Motor neuron (in vitro differentiated cells): ENCODE measurements at regions not wholly inside any gene's neighbourhood (a gene's known extent, or its start where the extent isn't known, plus 50 kb on each side); places are given as distances from the start of the nearest gene placed in this dataset.

Experiments used
- ATAC-seq, 8 experiments: fragments of 200-7000 bp; cut with Tn5 transposase; replicated peaks in 6 of 8; 2 replicates each; pipeline ENCODE4 v1.8.0; 2021; ENCODE audit warnings: mild to moderate bottlenecking in 8 of 8, moderate library complexity in 8 of 8
- H3K27ac ChIP-seq, 2 donors: fragments of 250-450 bp; sonication (Bioruptor Pico); 2 replicates each; pipeline ENCODE4 v1.9.0; 2021; ENCODE audit warnings: antibody characterized with exemption in 2 of 2, mild to moderate bottlenecking in 2 of 2, moderate library complexity in 1 of 2
- H3K4me1 ChIP-seq, 2 donors: fragments of 250-450 bp; sonication (Bioruptor Pico); replicated peaks in 1 of 2; 2 replicates each; pipeline ENCODE4 v1.6.1; 2021; ENCODE audit warnings: antibody characterized with exemption in 2 of 2, mild to moderate bottlenecking in 2 of 2, moderate library complexity in 1 of 2
- H3K4me3 ChIP-seq, 5 donors: fragments of 250-450 bp; sonication (Bioruptor Pico); 2 replicates each; pipeline ENCODE4 v1.9.0; 2021; ENCODE audit warnings: antibody characterized with exemption in 5 of 5, mild to moderate bottlenecking in 5 of 5, moderate library complexity in 4 of 5
- WGBS, 10 experiments: fragments of 450-650 bp; shearing (Covaris generic); methylation state at CpG; one replicate each; pipeline ENCODE4 v1.0.0; 2022; 5-methylcytosine and 5-hydroxymethylcytosine counted together
- in situ Hi-C, 9 experiments: fragments of 400-800 bp; cut with MboI; loops; one replicate each; pipeline ENCODE4 v1.15.0; 2021; ENCODE audit warnings: low sequenced_read_pairs in 9 of 9, low pct_unique_long_range_greater_than_20kb in 2 of 9; ENCODE audit not compliant: unreplicated experiment in 9 of 9

DNA sequence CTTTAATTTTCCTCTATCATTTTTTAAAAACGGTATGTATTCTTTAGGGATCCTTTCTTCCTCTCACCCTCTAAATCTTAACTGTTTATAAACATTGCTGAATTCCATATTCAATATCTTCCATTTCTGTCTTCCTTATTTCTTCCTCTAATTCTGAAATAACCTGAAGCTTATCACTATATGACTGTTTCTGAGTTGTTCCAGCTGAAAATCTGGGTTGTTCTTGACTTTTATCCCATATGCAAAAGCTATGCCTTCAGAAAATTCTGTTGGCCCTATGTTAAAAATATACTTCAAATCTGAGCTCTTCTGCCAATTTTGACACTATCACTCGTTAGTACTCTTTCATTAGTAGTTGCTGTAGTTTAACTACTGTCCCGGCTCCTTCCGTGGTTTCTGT is 970.3 kb downstream of the BCL11B start:
- WGBS, 10 experiments, result 23 to 96% (median 78%) methylated on average over 2 to 4 of the region's 4 CpGs; no CpG with 5 or more reads in 1 of the 10 experiments
- Histone ChIP-seq H3K27ac (no peak overlapping the region), H3K4me1 (no peaks in the 10 kb centered on the region), H3K4me3 (no peak overlapping the region)
- in situ Hi-C loops, result no loop called here
- no peak for ATAC-seq

DNA sequence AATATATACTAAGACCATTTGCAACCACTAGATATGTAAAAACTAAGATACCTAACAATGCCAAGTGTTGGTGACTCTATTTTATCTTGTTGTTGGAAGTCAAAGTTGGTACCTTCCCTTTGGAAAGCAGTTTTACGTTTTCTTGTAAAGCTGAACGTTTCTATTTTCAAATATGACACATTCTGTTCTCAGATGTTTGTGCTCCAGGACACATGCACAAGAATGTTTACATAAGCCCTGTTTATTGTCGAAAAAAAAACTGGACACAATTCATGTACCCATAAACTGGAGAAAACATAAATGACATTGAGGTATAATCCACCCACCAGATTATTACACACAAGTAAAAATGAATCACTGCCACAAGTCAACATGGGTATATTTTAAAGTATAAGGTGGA is 967.4 kb downstream of the BCL11B start:
- Histone ChIP-seq H3K4me3 (no peak overlapping the region), H3K27ac (no peak overlapping the region), H3K4me1 (no peaks in the 10 kb centered on the region)
- no peak for ATAC-seq
- WGBS, 10 experiments, result 0 to 86% (median 76%) methylated on average over 1 to 3 of the region's 3 CpGs
- in situ Hi-C loops, result no loop called here

DNA sequence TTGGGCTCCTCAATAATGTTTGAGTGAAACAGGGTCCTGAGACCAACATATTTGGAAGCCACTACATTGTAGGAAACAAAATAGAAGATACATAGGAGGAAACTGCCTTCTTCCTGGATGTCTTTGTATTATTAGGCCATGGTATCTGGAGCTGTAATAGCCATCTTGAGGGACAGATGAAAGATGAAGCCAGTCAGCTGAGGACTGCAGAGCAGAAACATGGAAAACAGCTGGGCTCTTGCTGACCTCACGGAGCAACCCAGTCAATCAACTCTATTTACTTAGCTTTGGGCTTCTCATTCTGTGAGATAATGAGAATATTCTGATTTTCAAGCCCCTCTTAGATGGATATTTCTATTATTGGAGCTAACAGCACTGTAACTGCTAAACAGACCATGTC is 962.4 kb downstream of the BCL11B start:
- H3K4me3 ChIP-seq, result no peak overlapping the region
- ATAC-seq, result no peak
- no peaks in the 10 kb centered on the region for H3K4me1 ChIP-seq
- H3K27ac ChIP-seq, result no peak overlapping the region
- in situ Hi-C loops, result no loop called here
- WGBS, 10 experiments, result 20 to 89% (median 83%) methylated on average over 1 of the region's 1 CpG; no CpG with 5 or more reads in 6 of the 10 experiments

DNA sequence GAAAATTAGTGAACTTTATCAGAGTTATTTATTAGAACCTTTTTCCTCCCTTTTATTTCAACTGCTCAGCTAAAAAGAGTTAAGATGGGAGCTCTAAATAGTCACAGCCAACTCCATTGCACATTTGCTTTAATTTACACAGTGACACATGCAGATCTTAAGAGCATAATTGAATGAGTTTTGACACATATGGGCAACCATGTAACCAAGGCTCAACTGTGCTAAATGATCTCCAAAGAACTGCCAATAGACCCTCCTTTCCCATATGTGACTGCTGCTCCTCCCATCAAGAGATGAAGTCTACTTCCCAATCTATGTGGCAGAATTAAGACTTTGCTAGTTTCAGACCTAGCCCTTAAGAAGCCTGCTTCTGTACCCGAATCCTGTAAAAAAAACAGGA is 960.0 kb downstream of the BCL11B start:
- H3K27ac ChIP-seq, result no peak overlapping the region
- no peaks in the 10 kb centered on the region for H3K4me1 ChIP-seq
- in situ Hi-C loops, result no loop called here
- 0 to 100% (median 66%) methylated on average over 1 of the region's 1 CpG; no CpG with 5 or more reads in 4 of the 10 experiments for WGBS, 10 experiments
- H3K4me3 ChIP-seq, result no peak overlapping the region
- no peak for ATAC-seq

DNA sequence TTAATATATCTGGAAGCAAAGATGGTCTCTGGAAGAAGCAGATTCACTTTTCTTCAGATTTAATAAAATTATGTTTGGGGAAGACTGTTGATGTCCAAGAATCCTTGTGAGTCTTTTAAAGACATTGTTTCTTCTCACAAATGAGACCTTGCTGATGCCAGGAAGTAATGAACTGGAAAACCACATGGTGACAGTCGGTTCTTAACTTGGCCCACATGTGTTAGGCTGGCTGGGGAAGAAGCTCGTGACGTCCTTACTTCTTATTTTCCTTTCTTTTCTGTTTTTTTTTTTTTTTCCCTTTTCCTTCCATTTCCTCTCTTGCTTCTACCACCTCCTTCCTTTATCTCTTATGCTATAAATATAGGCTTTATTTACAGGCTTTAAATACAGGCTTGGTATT is 950.2 kb downstream of the BCL11B start:
- WGBS, 10 experiments, result 0 to 83% (median 65%) methylated on average over 1 to 3 of the region's 3 CpGs
- in situ Hi-C loops, result no loop called here
- ATAC-seq, result no peak
- no peak overlapping the region for H3K27ac ChIP-seq
- H3K4me3 ChIP-seq, result no peak overlapping the region
- H3K4me1 ChIP-seq, result no peaks in the 10 kb centered on the region

DNA sequence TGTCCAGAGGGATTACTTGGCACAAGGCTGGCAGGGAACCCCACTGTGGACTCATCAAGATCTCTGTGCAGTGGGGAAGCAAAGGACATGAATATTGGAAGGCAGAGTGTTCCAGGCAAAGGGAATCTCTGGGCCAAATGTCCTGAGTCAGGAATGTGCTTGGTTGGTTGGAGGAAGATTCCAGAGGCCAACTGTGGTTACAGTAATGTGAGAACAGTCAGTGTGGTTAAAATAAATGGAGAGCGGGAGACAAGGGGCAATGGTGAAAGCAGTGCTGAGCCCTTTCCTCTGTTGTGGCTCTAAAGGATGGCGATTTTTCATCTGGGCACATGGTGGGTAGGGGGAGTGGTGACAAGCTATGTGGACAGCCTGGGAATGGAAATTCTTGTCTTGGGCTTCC is 948.2 kb downstream of the BCL11B start:
- H3K27ac ChIP-seq, result no peak overlapping the region
- in situ Hi-C loops, result no loop called here
- ATAC-seq, result no peak
- WGBS, 10 experiments, result 80 to 100% (median 80%) methylated on average over 1 of the region's 2 CpGs; no CpG with 5 or more reads in 7 of the 10 experiments
- H3K4me3 ChIP-seq, result no peak overlapping the region
- H3K4me1 ChIP-seq, result no peaks in the 10 kb centered on the region

DNA sequence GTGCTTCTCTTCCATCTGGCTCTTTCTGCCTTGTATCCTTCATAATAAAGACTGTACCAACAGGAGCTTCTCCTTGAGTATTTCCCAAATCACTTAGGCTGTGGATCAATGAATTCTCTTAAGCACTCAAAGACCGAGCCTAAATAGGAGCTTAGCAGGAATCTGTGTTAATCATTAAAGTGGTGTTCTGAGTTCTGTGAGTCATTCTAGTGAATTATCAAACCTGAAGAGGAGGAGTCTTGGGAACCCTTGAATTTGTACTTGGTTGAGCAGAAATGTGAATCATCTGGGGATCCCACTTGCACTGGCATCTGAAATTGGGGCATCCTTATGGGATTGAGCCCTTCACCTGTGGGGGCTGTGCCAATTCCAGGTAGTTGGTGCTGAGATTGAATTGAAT is 946.2 kb downstream of the BCL11B start:
- H3K4me3 ChIP-seq, result no peak overlapping the region
- WGBS, 10 experiments, result 17 to 67% (median 57%) methylated on average over 1 of the region's 1 CpG; no CpG with 5 or more reads in 5 of the 10 experiments
- in situ Hi-C loops, result no loop called here
- no peak overlapping the region for H3K27ac ChIP-seq
- no peak for ATAC-seq
- no peaks in the 10 kb centered on the region for H3K4me1 ChIP-seq

DNA sequence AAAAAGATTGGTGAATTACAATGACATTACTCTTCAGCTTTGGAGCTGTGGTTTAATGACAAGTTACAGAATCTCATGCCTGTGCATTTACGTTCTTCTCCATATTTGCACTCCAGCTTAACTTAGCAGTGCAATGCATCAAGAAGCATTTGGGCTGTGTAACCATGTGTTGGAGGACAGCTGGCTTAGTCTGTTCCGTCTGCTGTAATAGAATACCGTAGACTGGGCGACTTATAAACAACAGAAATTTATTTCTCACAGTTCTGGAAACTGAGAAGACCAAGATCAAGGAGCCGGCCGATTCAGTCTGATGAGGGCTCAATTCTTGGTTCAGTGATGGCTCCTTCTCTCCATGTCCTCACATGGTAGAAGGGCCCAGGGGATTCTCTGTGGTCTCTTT is 943.5 kb downstream of the BCL11B start:
- WGBS, 10 experiments, result 0 to 98% (median 84%) methylated on average over 1 to 6 of the region's 6 CpGs; no CpG with 5 or more reads in 1 of the 10 experiments
- in situ Hi-C loops, result no loop called here
- H3K4me1 ChIP-seq, result no peaks in the 10 kb centered on the region
- ATAC-seq, result no peak
- H3K4me3 ChIP-seq, result no peak overlapping the region
- H3K27ac ChIP-seq, result no peak overlapping the region

DNA sequence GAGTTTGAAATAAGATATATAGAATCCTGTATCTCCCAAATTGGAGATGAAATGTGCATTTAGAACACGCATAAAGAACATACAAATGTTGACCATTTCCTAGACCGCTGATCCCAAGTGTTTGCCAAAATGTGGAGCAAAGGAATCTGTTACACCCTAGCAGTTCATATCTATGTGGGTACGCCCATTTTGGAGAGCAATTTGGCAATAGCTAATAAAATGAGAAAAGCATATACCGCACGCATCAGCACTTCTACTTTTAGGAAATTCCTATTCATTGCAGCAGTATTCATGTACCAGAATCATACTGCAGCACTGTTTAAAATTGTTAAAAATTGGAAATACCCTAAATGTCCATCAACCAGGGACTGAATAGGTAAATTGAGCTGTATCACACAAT is 937.8 kb downstream of the BCL11B start:
- H3K27ac ChIP-seq, result no peak overlapping the region
- H3K4me3 ChIP-seq, result no peak overlapping the region
- H3K4me1 ChIP-seq, result no peaks in the 10 kb centered on the region
- in situ Hi-C loops, result no loop called here
- WGBS, 10 experiments, result 3 to 100% (median 83%) methylated on average over 1 to 5 of the region's 5 CpGs
- ATAC-seq, result no peak

DNA sequence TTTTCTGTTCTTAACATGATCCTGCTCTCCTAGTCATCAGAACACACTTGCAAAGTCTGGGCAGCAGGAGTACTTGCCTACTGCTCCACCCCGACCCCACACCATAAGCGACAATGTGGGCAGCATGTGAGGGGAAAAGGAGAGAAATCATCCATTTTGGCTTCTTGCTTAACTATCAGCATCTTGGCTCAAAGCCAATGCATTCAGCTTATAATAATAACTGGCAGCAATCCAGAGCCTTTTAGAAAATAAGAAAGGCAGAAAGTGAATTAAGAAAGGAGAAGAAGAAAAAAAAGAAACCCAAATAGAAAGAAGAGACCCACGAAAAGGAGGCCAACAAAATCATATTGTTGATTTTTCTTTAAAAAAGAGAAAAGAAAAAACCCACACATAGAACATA is 930.8 kb downstream of the BCL11B start:
- in situ Hi-C loops, result no loop called here
- ATAC-seq, result no peak
- 0 to 100% (median 69%) methylated on average over 1 to 3 of the region's 3 CpGs; no CpG with 5 or more reads in 1 of the 10 experiments for WGBS, 10 experiments

DNA sequence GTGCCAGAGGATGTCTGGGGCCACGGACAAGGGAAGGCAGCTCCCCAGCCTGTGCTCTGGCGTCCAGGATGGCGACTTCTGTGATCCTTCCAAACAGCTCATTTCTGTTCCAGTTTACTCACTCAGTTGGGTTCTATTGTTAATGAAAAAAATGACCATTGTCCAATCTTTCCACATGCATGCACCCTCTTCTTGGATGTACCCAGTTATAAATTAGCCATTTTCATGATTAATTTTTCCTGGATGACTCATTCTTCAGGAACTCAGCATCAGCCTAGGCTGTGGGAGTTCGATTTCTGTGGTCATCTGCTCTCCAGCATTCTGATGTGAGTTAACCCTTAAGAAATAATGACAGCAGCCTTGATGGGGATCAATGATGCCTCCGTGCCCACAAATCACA is 926.8 kb downstream of the BCL11B start:
- in situ Hi-C loops, result no loop called here
- whole genome bisulfite sequencing, 10 experiments, result 4 to 52% (median 10%) methylated on average over 2 to 5 of the region's 5 CpGs; no CpG with 5 or more reads in 2 of the 10 experiments
- peak in 5 of 8 experiments; percentile 93 to 99 (median 98) for ATAC-seq
- Histone ChIP-seq H3K4me3 (no peak overlapping the region), H3K27ac (no peak overlapping the region), H3K4me1 (peaks cover 15 to 16% of the 10 kb centered on the region in 2 donors)

More for the DNA sequence above, 930.8 kb downstream of the BCL11B start:
- Histone ChIP-seq H3K4me3 (no peak overlapping the region), H3K27ac (no peak overlapping the region), H3K4me1 (peaks cover 12 to 13% of the 10 kb centered on the region in 2 donors)

DNA sequence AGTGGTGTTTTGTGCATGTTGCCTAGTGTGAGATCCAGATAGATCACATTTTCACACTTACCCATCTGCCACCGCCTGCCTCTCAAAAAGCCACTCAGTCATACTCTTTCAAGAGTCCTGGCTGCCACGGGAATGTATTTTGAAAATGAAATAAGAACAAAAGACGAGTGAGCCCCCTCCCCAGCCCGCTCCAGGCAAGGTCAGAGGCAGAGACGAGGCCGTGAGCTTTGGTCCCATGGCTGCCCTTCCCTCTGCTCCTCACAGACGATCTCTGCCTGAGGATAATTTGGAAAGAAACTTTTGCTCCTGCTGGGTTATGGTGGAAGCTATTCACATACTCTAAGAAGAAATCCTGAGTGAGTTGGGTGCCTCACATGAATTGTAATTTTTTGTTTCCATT is 924.3 kb downstream of the BCL11B start:
- Histone ChIP-seq H3K4me1 (peaks cover 16 to 20% of the 10 kb centered on the region in 2 donors), H3K27ac (no peak overlapping the region), H3K4me3 (no peak overlapping the region)
- ATAC-seq, result no peak
- WGBS, 10 experiments, result 0 to 87% (median 69%) methylated on average over 2 to 6 of the region's 7 CpGs; no CpG with 5 or more reads in 2 of the 10 experiments
- in situ Hi-C loops, result no loop called here

DNA sequence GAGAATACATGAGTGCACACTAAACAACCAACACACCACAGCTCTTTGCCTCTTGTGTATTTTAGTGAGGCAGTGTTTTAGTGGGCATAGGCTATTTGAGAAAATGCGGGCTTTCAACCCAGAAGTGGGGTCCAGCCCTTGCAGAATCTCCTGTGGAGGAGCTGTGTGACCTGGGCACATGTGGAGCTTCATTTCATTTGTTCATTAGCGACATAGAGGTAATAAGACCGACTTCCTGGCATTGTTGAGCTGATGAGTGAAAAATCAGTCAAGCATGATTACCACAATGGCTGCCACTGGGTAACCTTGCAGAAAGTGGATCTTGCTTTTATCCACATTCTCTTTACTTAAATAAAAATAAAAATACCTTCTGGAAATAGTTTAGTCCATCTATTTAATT is 923.5 kb downstream of the BCL11B start:
- in situ Hi-C loops, result no loop called here
- H3K4me1 ChIP-seq, result peaks cover 16 to 20% of the 10 kb centered on the region in 2 donors
- H3K4me3 ChIP-seq, result no peak overlapping the region
- 0 to 100% (median 58%) methylated on average over 1 to 2 of the region's 3 CpGs; no CpG with 5 or more reads in 4 of the 10 experiments for WGBS, 10 experiments
- no peak for ATAC-seq
- H3K27ac ChIP-seq, result no peak overlapping the region

DNA sequence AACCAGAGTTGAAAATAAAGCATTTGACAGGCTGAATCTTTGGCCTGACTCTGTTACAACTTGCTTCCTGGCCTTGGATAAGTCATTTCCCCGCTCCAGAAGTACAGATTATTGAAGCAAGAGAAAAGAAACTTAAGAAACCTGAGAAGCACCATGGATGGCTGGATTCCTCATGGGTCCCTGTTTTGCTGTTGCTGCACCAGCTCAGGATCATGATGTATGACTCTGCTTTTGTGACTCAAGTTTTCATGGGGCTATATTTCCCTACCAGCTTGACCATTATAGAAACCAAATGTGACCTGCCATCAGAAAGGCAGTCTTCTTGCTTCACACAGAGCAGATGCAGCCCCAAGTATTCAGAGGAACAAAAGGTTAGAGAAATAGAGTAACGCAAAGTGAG is 921.8 kb downstream of the BCL11B start:
- ATAC-seq, result no peak
- WGBS, 10 experiments, result 0 to 89% (median 36%) methylated on average over 1 to 2 of the region's 2 CpGs; no CpG with 5 or more reads in 2 of the 10 experiments

More for the DNA sequence above, 921.8 kb downstream of the BCL11B start:
- H3K27ac ChIP-seq, result no peak overlapping the region
- peaks cover 11 to 14% of the 10 kb centered on the region in 2 donors for H3K4me1 ChIP-seq
- no peak overlapping the region for H3K4me3 ChIP-seq
- in situ Hi-C loops, result no loop called here
